ENCODE measurements at regions not wholly inside any gene's neighbourhood (a gene's known extent, or its start where the extent isn't known, plus 50 kb on each side); places are given as distances from the start of the nearest gene placed in this dataset.

GRCh38 chr13:64007339-64007738 is 2591.7 kb upstream of the PCDH20 start:
- H3K9me3 ChIP-seq (ENCODE audit: low read depth, low read length): no peaks in the 10 kb centered on the region
- no peaks in the 10 kb centered on the region for H4K20me1 ChIP-seq (ENCODE audit: insufficient read depth, low read length)
- no peaks in the 10 kb centered on the region for H3K4me1 ChIP-seq (ENCODE audit: insufficient read depth, low read length)
- H2AFZ ChIP-seq (ENCODE audit: low read length): no peak overlapping the region
- no peak overlapping the region for H3K4me2 ChIP-seq (ENCODE audit: insufficient read depth, low read length)
- no peaks in the 10 kb centered on the region for H3K79me2 ChIP-seq (ENCODE audit: insufficient read depth, low read length)
- TF ChIP-seq CTCF (IDR thresholded peaks at IDR 0.05; ENCODE audit: extremely low read depth, low read depth, low read length): no peak
- no peak overlapping the region for H3K4me3 ChIP-seq (ENCODE audit: insufficient read depth, low read length)
- H3K27ac ChIP-seq (ENCODE audit: low read depth, low read length): no peak overlapping the region
- no peaks in the 10 kb centered on the region for H3K36me3 ChIP-seq (ENCODE audit: insufficient read depth, low read length)
- no peaks in the 10 kb centered on the region for H3K27me3 ChIP-seq (ENCODE audit: insufficient read depth, low read length)
- DNase-seq (ENCODE audit: insufficient read length, low spot score, missing footprints): no peak

- Histone ChIP-seq H3K27me3 (ENCODE audit: insufficient read depth, low read length) (no peaks in the 10 kb centered on the region), H3K4me2 (ENCODE audit: insufficient read depth, low read length) (no peak overlapping the region), H4K20me1 (ENCODE audit: insufficient read depth, low read length) (no peaks in the 10 kb centered on the region), H3K4me1 (ENCODE audit: insufficient read depth, low read length) (no peaks in the 10 kb centered on the region), H3K4me3 (ENCODE audit: insufficient read depth, low read length) (no peak overlapping the region), H3K36me3 (ENCODE audit: insufficient read depth, low read length) (no peaks in the 10 kb centered on the region), H3K79me2 (ENCODE audit: insufficient read depth, low read length) (no peaks in the 10 kb centered on the region), H3K27ac (ENCODE audit: low read depth, low read length) (no peak overlapping the region), H2AFZ (ENCODE audit: low read length) (no peak overlapping the region), H3K9me3 (ENCODE audit: low read depth, low read length) (no peaks in the 10 kb centered on the region)
- TF ChIP-seq CTCF (IDR thresholded peaks at IDR 0.05; ENCODE audit: extremely low read depth, low read depth, low read length): no peak
- no peak for DNase-seq (ENCODE audit: insufficient read length, low spot score, missing footprints)
Measured at GRCh38 chr13:64000321-64000720, 2584.7 kb upstream of the PCDH20 start.

DNA sequence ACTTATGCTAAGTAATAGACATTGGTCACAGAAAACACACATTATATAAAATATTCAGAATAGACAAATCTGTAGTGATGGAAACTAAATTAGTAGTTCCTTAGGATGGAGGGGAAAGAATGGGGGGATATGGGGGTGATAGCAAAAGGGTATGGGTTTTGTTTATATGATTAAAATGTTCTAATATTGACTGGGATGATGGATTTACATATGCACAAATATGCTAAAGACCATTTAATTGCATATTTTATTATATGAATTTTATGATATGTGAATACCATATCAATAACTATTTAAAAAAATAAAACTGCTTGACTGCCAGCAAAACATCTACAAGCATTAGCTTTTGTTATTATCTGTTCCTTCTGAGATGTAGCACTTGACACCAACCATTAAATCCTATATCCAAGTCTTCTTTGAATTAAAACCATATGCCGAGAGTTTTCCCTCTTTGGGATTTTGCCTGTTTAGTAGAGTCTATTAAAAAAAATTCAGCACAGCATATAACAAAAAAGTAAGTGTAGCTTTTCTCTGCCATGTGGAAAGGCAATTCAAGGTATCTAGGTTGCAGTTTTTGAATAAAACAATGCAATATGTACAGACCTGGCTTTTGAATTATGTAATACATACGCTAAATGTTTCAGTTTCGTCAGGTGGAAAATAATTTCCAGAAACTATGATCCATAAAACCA is 2584.1 kb upstream of the PCDH20 start:
- H3K4me2 ChIP-seq (ENCODE audit: insufficient read depth, low read length): no peak overlapping the region
- no peak overlapping the region for H3K4me3 ChIP-seq (ENCODE audit: insufficient read depth, low read length)
- no peak overlapping the region for H3K27ac ChIP-seq (ENCODE audit: low read depth, low read length)
- H3K79me2 ChIP-seq (ENCODE audit: insufficient read depth, low read length): no peaks in the 10 kb centered on the region
- H3K4me1 ChIP-seq (ENCODE audit: insufficient read depth, low read length): no peaks in the 10 kb centered on the region
- H2AFZ ChIP-seq (ENCODE audit: low read length): no peak overlapping the region
- TF ChIP-seq CTCF (IDR thresholded peaks at IDR 0.05; ENCODE audit: extremely low read depth, low read depth, low read length): no peak
- H3K9me3 ChIP-seq (ENCODE audit: low read depth, low read length): no peaks in the 10 kb centered on the region
- H3K27me3 ChIP-seq (ENCODE audit: insufficient read depth, low read length): no peaks in the 10 kb centered on the region
- H3K36me3 ChIP-seq (ENCODE audit: insufficient read depth, low read length): no peaks in the 10 kb centered on the region
- no peak for DNase-seq (ENCODE audit: insufficient read length, low spot score, missing footprints)
- no peaks in the 10 kb centered on the region for H4K20me1 ChIP-seq (ENCODE audit: insufficient read depth, low read length)

DNA sequence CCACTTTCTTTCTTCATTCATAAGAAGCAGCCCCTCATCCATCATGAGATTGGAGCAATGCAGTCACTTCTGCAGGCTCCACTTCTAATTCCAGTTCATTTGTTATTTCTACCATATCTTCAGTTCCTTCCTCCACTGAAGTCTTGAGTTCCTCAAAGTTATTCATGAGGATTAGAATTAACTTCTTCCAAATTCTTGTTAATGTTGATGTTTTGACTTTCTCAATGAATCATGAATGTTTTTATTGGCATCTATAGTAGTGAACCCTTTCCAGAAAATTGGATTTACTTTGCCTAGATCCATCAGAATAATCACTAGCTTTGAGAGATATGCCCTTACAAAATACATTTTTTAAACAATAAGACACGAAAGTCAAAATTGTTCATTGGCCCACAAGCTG is 2567.7 kb upstream of the PCDH20 start:
- TF ChIP-seq CTCF (IDR thresholded peaks at IDR 0.05; ENCODE audit: extremely low read depth, low read depth, low read length): no peak
- H3K4me3 ChIP-seq (ENCODE audit: insufficient read depth, low read length): no peak overlapping the region
- no peaks in the 10 kb centered on the region for H3K27me3 ChIP-seq (ENCODE audit: insufficient read depth, low read length)
- H2AFZ ChIP-seq (ENCODE audit: low read length): no peak overlapping the region
- H3K4me1 ChIP-seq (ENCODE audit: insufficient read depth, low read length): no peaks in the 10 kb centered on the region
- no peak overlapping the region for H3K27ac ChIP-seq (ENCODE audit: low read depth, low read length)
- H4K20me1 ChIP-seq (ENCODE audit: insufficient read depth, low read length): no peaks in the 10 kb centered on the region
- no peaks in the 10 kb centered on the region for H3K79me2 ChIP-seq (ENCODE audit: insufficient read depth, low read length)
- no peak overlapping the region for H3K4me2 ChIP-seq (ENCODE audit: insufficient read depth, low read length)
- no peaks in the 10 kb centered on the region for H3K36me3 ChIP-seq (ENCODE audit: insufficient read depth, low read length)
- DNase-seq (ENCODE audit: insufficient read length, low spot score, missing footprints): no peak
- peaks cover 3% of the 10 kb centered on the region for H3K9me3 ChIP-seq (ENCODE audit: low read depth, low read length)

Data from osteoblast (primary cell).